ENCODE measurements at regions not wholly inside any gene's neighbourhood (a gene's known extent, or its start where the extent isn't known, plus 50 kb on each side); places are given as distances from the start of the nearest gene placed in this dataset.
A peak's percentile ranks its signal among the peaks of the same experiment; 100 is the strongest.
"Not testable (repeated sequence)": the region's sequence is repeated elsewhere in the genome, so short reads cannot be mapped to it uniquely, and the experiment has no call there.

- peak; percentile 55 for DNase-seq
Observed at GRCh38 chr18:5717256-5717655, 173.5 kb upstream of the EPB41L3 start.

- no peak for DNase-seq
Observed at GRCh38 chr18:5710676-5711075, 166.9 kb upstream of the EPB41L3 start.

- no peak for DNase-seq
Observed at GRCh38 chr18:5710235-5710634, 166.4 kb upstream of the EPB41L3 start.

DNA sequence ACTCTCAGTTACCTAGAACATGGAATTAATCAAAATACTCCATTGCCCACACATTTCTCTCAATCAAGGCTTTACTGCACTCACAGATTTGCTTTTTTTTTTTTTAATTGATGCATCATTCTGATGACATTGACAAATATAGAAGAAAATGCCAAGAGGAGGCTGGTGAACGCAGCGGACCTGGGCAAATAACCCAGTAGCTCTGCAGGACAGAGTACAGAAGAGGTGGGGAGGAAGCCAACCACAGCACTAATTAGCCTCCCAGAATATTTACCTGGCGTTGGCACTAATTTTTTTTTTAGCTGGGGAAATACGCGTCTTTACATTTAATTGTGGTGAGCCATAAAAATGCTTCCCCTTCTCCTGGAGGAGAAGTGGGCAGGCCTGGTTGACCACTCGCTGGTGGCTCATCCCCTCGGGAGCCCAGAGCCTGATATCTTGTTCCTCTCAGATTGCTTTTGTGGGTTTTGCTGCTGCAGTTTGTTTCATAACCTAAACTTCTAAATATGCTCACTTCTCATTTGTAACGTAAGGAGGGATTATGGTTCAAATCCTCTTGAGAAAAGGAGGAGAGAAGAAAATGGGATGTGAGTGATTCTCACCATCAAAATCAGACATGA is 165.8 kb upstream of the EPB41L3 start:
- DNase-seq = no peak

- DNase-seq = no peak
Observed at GRCh38 chr18:5707586-5707985, 163.8 kb upstream of the EPB41L3 start.

DNA sequence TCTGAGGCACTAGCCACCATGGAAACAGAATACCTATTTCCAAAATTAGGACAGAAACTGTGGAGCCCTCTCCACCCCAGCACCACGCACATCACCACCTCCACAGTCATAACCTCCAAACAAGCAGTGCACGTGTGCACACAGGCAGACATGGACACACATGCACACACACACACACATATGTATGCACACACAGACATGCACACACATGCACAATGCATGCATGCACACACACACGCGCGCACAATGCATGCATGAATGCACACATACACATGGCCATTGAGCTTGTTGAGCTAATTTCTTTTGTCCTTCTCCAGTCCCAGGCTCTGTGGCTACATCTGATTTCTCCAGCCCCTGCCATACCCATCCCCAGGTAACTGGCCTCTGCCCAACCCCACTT is 161.6 kb upstream of the EPB41L3 start:
- DNase-seq = no peak

DNA sequence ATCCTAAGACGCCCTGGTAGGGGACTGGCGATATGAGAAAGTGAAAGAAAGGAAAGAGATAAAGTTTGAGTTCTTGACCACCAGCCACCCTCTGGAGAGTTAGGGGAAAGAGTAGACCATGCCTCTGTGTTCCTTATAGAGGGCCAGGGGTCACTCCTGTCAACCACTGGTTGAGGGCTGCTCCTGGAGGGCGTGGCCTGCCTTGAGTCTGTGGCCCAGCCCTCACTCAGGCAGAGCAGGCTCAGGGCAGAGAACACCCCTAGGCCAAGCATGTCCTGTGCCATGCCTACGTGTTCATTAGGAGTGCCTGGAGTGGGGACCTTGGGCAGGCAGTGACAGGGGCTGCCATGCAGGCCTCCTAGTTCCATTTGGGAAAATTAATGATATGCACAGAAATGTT is 161.1 kb upstream of the EPB41L3 start:
- no peak for DNase-seq

GRCh38 chr18:5702016-5702415 is 158.2 kb upstream of the EPB41L3 start:
- DNase-seq = not testable (repeated sequence)

DNA sequence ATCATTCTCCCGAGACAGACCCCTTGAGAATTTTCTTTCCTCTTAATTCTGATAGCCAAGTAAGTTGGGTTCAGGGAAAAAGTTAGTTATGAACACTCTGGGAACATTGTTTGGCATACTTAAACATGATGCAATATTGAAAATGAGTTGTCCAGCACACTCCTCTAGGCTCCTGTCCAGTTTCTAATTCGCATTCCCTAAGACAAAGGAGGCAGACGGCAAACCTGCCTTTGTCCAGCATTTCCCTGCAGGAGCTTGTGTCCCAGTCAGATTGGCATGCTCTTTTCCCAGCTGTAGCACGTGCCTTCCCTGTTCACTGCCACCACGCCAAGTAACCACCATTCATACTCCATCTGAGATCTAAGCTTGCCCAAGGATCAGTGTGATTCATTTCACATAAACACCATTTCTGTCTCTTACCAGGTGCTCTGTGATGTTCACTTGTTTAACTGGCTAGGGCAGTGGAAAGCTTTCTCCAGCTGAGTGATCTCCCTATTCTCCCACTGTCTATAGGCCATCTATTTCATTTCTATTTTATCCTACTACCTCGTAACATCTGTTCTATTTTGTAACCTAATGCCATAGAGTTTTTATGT is 150.0 kb upstream of the EPB41L3 start:
- DNase-seq = no peak

DNA sequence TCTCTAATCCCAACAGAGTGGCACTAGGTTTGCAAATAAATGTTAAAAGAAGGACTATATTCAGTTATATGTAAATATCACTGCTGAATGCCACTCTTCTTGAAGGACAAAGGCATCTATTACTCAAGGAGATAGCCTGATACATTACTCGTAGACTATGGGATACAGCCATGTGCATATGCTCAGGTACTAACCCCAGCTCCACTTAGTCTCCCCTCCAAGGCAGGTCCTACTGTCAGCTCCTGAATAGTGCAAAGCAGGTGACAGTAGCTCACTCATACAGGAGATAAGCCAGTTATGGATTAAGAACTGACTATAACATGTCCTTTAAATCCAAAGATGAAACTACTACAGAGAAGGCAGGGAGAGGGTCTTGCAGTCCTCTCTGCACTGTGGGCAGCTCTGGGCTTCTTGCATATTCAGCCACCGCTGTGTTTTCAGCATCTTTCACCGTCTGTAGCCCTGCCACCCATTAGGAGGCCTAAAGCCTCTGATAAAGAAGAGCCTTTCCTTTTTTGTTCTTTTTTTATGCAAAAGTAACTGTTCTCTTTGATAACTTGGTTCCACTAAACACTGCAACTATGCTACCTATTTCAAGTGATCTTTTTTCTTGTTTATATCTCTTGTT is 135.1 kb upstream of the EPB41L3 start:
- DNase-seq = no peak

- no peak for DNase-seq
Observed at GRCh38 chr18:5678278-5678677, 134.5 kb upstream of the EPB41L3 start.

DNA sequence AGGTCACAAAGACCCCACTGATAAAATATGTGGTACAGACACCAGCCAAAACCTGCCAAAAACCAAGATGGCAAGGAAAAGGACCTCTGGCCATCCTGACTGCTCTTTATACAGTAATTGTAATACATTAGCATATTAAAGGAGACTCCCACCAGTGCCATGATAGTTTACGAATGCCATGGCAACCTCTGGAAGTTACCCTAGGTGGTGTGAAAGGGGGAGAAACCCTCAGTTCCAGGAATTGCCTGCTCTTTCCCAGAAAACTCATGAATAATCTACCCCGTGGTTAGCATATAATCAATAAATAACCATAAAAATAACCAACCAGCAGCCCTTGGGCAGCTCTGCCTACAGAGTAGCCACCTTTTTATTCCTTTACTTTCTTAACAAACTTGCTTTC is 129.8 kb upstream of the EPB41L3 start:
- DNase-seq = no peak

DNA sequence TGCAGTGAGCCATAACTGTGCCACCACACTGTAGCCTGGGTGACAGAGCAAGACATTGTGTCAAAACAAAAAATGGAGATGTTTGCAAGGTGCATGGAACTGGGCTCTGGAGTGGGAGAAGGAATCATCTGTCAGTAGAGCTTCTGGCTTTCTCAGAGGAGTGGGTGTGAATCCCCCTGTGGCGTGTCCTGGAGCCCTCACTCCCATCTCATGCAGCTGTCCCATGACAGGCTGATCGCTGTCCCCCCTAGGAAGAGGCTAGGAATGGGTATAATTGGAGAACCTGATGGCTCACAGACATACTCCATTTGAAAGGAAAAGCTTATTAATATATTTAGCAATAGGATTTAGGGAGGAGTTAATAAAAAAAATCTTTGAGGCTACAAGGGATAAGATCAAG is 125.8 kb upstream of the EPB41L3 start:
- DNase-seq = no peak

DNA sequence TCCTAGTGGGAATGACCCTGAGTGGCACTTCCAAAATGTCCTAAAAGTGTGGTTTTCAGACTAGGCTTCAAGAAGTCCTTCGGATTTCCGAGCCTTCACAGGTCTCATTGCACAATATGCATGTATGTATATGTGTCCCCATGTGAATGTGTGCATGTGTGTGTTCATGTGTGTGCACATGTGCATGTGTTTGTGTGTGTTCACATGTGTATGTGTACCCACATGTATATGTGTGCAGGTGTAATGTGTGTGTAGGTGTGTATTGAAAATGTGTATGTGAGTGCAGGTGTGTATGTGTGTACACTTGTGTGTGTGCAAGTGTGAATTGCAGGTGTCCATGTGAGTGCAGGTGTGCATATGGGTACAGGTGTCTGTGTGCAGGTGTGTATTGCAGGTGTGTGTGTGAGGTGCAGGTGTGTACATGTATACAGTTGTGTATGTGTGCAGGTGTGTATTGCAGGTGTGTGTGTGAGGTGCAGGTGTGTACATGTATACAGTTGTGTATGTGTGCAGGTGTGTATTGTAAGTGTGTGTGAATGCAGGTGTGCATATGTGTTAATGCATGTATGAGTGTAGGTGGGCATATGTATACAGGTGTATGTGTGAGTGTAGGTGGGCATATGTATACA is 124.4 kb upstream of the EPB41L3 start:
- DNase-seq = no peak

DNA sequence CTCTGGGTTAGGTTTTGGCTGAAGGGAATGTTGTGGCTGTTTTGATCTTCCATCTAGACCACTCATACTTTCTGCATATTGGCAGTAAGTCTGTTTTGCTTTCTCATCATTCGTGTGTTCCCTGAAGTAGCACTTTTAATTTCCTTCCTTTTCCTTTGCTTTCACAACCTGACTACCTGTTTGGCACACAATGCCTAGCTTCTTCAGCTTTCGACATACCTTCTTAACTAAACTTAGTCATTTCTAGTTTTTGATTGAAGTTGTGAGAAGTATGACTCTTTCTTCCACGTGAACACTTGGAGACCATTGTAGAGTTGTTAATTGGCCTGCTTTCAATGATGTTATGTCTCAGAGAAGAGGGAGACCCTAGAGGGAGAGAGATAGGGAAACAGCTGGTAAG is 123.6 kb upstream of the EPB41L3 start:
- DNase-seq = no peak

GRCh38 chr18:5662586-5663090 is 118.8 kb upstream of the EPB41L3 start:
- DNase-seq = no peak

DNA sequence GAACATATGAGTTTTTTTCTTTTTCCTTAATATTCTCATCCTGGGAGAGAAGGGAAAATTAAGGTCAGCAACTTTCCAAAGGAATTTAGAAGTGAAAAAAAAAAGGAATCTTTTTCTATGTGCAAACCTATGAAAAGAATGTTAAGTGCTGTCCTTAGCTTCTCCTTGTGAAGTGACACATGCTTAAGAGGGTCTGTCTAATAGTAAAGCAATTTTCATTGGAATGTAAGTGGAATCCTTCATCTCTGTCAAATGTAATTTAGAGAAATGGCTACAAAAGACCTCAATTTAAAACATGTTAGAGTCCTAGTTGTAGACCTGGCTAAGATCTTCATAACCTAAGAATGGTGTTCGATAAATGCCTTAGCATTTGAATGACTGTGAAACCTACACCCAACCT is 117.4 kb upstream of the EPB41L3 start:
- DNase-seq = no peak

DNA sequence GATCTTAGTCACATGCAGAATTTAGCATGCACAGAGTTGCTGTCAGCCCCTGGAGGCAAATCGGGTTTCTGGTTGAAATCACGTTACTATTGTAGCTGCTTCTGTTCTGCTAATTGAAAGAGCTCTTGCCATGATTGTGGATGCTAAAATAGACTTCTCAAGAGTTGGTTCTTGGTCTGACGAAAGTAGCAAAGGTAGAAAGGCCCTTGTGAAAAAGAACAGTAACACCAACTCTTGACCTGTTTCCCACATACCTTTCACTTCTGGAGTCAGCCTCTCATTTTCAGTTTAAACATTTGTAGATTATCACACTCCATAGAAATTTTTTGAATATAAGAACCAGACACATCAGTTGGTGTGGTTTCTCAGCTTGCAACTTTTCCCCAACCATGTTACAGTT is 110.0 kb upstream of the EPB41L3 start:
- DNase-seq = no peak

DNA sequence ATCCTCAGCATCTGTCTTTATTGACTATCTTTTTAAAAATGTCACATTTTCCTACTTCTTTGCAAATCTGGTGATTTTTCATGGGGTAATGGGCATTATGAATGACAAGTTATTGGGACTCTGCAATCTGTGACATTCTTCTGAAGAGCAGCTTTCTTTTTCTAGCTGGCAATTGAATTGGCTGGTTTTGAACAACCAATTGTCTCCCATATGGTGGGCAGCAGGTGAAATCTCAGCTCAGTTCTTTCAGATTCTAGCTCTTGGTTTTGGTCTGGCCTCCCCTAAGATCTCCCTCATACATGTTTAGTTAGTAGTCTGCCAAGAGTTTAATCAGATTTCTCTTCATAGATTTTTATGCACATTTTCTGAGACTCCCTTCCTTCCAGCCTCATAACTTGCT is 107.9 kb upstream of the EPB41L3 start:
- DNase-seq = no peak

- no peak for DNase-seq
Observed at GRCh38 chr18:5649439-5649838, 105.6 kb upstream of the EPB41L3 start.

- no peak for DNase-seq
Observed at GRCh38 chr18:5646739-5647138, 102.9 kb upstream of the EPB41L3 start.

GRCh38 chr18:5643288-5643687 is 99.5 kb upstream of the EPB41L3 start:
- DNase-seq = no peak

- no peak for DNase-seq
Observed at GRCh38 chr18:5640939-5641338, 97.1 kb upstream of the EPB41L3 start.

DNA sequence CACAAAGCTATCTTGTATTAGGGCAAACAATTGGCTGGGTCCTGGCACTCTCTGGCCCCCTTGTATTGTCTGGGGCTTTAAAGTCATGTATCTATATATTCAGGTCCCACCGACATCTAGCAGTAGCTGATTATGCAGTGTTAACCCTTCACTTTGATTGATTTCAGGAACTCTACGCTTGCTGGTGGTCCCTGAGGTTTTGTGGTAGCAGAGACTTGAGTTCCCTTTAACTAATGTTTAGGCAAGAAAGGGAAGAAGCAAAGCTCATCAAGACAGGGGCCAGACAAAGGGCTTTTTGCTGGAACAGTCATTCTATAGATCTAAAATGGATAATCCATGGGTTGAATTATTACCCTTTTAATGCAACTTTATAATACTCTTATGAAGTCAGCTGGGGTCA is 95.3 kb upstream of the EPB41L3 start:
- DNase-seq = no peak
